Brain microvascular endothelial cell (primary cell): ENCODE measurements at regions not wholly inside any gene's neighbourhood (a gene's known extent, or its start where the extent isn't known, plus 50 kb on each side); places are given as distances from the start of the nearest gene placed in this dataset.
A peak's percentile ranks its signal among the peaks of the same experiment; 100 is the strongest.

Source experiments
- DNase-seq: peaks from one replicate; pipeline ENCODE4 v3.0.0-alpha.2; 2020
- H3K27ac ChIP-seq: fragments of 250-450 bp; sonication (Bioruptor Pico); 2 replicates; pipeline ENCODE4 v1.5.1; 2020; ENCODE audit warnings: mild to moderate bottlenecking, moderate library complexity
- H3K27me3 ChIP-seq: fragments of 250-450 bp; sonication (Bioruptor Pico); replicated peaks from 2 replicates; pipeline ENCODE4 v1.5.1; 2020; ENCODE audit warnings: mild to moderate bottlenecking
- H3K36me3 ChIP-seq: fragments of 250-450 bp; sonication (Bioruptor Pico); replicated peaks from 2 replicates; pipeline ENCODE4 v1.5.1; 2020; ENCODE audit warnings: mild to moderate bottlenecking
- H3K4me3 ChIP-seq: 2 replicates; pipeline ENCODE4 v1.5.1; 2011; ENCODE audit warnings: low read depth, mild to moderate bottlenecking, control low read depth, low read length, moderate library complexity
- in situ Hi-C: cut with HindIII; loops from 2 replicates; pipeline ENCODE4 v1.10.0; 2017; ENCODE audit warnings: low sequenced_read_pairs, low pct_ligation_motif_present
- TF ChIP-seq, protein P1 (sequence below): IDR thresholded peaks from 2 replicates; pipeline ENCODE4 v1.5.1; 2011; ENCODE audit warnings: low read depth, mild to moderate bottlenecking, moderate library complexity, low read length, control low read depth, inconsistent platforms; ENCODE audit errors: missing control alignments

GRCh38 chr9:87180361-87180760 lies 233.1 kb upstream of the GAS1 start:
- no peaks in the 10 kb centered on the region for H3K27me3 ChIP-seq
- no peaks in the 10 kb centered on the region for H3K36me3 ChIP-seq
- in situ Hi-C loops = no loop called here
- H3K4me3 ChIP-seq = no peak overlapping the region
- TF ChIP-seq, protein P1, sequence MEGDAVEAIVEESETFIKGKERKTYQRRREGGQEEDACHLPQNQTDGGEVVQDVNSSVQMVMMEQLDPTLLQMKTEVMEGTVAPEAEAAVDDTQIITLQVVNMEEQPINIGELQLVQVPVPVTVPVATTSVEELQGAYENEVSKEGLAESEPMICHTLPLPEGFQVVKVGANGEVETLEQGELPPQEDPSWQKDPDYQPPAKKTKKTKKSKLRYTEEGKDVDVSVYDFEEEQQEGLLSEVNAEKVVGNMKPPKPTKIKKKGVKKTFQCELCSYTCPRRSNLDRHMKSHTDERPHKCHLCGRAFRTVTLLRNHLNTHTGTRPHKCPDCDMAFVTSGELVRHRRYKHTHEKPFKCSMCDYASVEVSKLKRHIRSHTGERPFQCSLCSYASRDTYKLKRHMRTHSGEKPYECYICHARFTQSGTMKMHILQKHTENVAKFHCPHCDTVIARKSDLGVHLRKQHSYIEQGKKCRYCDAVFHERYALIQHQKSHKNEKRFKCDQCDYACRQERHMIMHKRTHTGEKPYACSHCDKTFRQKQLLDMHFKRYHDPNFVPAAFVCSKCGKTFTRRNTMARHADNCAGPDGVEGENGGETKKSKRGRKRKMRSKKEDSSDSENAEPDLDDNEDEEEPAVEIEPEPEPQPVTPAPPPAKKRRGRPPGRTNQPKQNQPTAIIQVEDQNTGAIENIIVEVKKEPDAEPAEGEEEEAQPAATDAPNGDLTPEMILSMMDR = no peak
- H3K27ac ChIP-seq = no peak overlapping the region
- no peak for DNase-seq

DNA sequence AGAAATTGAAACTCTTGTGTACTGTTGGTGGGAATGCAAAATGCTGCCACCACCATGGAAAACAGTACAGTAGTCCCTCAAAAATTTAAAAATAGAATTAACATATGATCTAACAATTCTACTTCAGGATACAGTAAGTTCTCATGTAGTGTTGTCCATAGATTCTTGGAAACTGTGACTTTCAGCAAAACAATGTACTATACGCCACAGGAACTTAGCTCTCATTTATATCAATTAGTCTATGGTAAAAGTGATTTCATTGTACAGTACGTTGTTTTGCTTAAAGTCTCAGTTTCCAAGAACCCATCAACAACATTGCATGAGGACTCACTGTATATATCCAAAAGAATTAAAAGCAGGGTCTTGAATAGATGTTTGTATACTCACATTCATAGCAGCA lies 233.5 kb upstream of the GAS1 start:
- H3K27me3 ChIP-seq = no peaks in the 10 kb centered on the region
- H3K36me3 ChIP-seq = no peaks in the 10 kb centered on the region
- TF ChIP-seq, protein P1 = no peak
- no peak overlapping the region for H3K4me3 ChIP-seq
- no peak for DNase-seq
- no peak overlapping the region for H3K27ac ChIP-seq
- in situ Hi-C loops = no loop called here

DNA sequence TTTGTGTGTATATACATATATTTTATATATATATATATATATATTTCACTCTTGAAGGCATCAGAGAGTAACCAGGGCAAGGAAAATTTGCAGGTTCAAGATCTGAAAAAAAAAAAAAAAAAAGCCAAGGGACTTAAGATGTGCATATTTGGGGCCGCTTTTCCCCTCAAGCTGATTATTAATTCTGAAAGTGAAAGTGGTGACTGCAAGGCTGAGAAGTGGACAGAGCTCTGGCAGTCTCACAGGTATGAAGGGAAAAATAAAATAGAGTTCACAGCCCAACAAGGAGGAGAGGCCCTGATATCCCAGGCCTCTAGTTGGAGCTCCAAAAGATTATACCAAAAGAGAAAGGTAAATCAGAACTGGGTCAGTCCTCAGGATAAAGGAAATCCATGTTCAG lies 234.4 kb upstream of the GAS1 start:
- Histone ChIP-seq H3K27me3 (no peaks in the 10 kb centered on the region), H3K4me3 (no peak overlapping the region), H3K27ac (no peak overlapping the region), H3K36me3 (no peaks in the 10 kb centered on the region)
- TF ChIP-seq, protein P1 = no peak
- no peak for DNase-seq
- in situ Hi-C loops = no loop called here

- TF ChIP-seq, protein P1 = no peak
- in situ Hi-C loops = no loop called here
- no peaks in the 10 kb centered on the region for H3K27me3 ChIP-seq
- H3K4me3 ChIP-seq = no peak overlapping the region
- DNase-seq = peak; percentile 29
- H3K27ac ChIP-seq = peak overlapping the region; percentile 18
- no peaks in the 10 kb centered on the region for H3K36me3 ChIP-seq
These were observed 237.8 kb upstream of the GAS1 start for GRCh38 chr9:87184956-87185642.

- TF ChIP-seq, protein P1 = no peak
- Histone ChIP-seq H3K36me3 (no peaks in the 10 kb centered on the region), H3K4me3 (no peak overlapping the region), H3K27me3 (no peaks in the 10 kb centered on the region), H3K27ac (no peak overlapping the region)
- DNase-seq = no peak
- in situ Hi-C loops = no loop called here
These were observed 240.3 kb upstream of the GAS1 start for GRCh38 chr9:87187656-87188055.

- in situ Hi-C loops = no loop called here
- TF ChIP-seq, protein P1 = no peak
- Histone ChIP-seq H3K27me3 (no peaks in the 10 kb centered on the region), H3K27ac (no peak overlapping the region), H3K36me3 (no peaks in the 10 kb centered on the region), H3K4me3 (no peak overlapping the region)
- DNase-seq = no peak
These were observed 241.7 kb upstream of the GAS1 start for GRCh38 chr9:87189006-87189405.
